ENCODE measurements at regions not wholly inside any gene's neighbourhood (a gene's known extent, or its start where the extent isn't known, plus 50 kb on each side); places are given as distances from the start of the nearest gene placed in this dataset.
"Not testable (repeated sequence)": the region's sequence is repeated elsewhere in the genome, so short reads cannot be mapped to it uniquely, and the experiment has no call there.

GRCh38 chr4:112085156-112086035 lies 59.9 kb upstream of the FAM241A start:
- Mint-ChIP-seq H3K9me3 (ENCODE audit: unreplicated experiment) (no peaks in the 10 kb centered on the region), H3K27ac (ENCODE audit: unreplicated experiment) (no peak overlapping the region), H3K36me3 (ENCODE audit: low read depth, unreplicated experiment) (no peaks in the 10 kb centered on the region), H3K27me3 (ENCODE audit: unreplicated experiment) (no peaks in the 10 kb centered on the region), H3K4me1 (ENCODE audit: unreplicated experiment) (peaks cover 16% of the 10 kb centered on the region), H3K4me3 (ENCODE audit: unreplicated experiment) (no peak overlapping the region)
- DNase-seq (ENCODE audit: low spot score): no peak
- no peak for TF ChIP-seq CTCF (IDR thresholded peaks at IDR 0.05; ENCODE audit: unreplicated experiment)

GRCh38 chr4:112086036-112086434 lies 59.2 kb upstream of the FAM241A start:
- H3K27me3 Mint-ChIP-seq (ENCODE audit: unreplicated experiment): no peaks in the 10 kb centered on the region
- no peaks in the 10 kb centered on the region for H3K9me3 Mint-ChIP-seq (ENCODE audit: unreplicated experiment)
- DNase-seq (ENCODE audit: low spot score): no peak
- no peak overlapping the region for H3K27ac Mint-ChIP-seq (ENCODE audit: unreplicated experiment)
- peaks cover 16% of the 10 kb centered on the region for H3K4me1 Mint-ChIP-seq (ENCODE audit: unreplicated experiment)
- no peaks in the 10 kb centered on the region for H3K36me3 Mint-ChIP-seq (ENCODE audit: low read depth, unreplicated experiment)
- H3K4me3 Mint-ChIP-seq (ENCODE audit: unreplicated experiment): no peak overlapping the region
- TF ChIP-seq CTCF (IDR thresholded peaks at IDR 0.05; ENCODE audit: unreplicated experiment): no peak

- DNase-seq (ENCODE audit: low spot score); H3K27ac Mint-ChIP-seq (ENCODE audit: unreplicated experiment); H3K4me3 Mint-ChIP-seq (ENCODE audit: unreplicated experiment): not testable (repeated sequence)
These were observed 58.6 kb upstream of the FAM241A start for GRCh38 chr4:112086661-112087060.

GRCh38 chr4:112092330-112092729 lies 52.9 kb upstream of the FAM241A start:
- H3K27ac Mint-ChIP-seq (ENCODE audit: unreplicated experiment); H3K9me3 Mint-ChIP-seq (ENCODE audit: unreplicated experiment); DNase-seq (ENCODE audit: low spot score); H3K27me3 Mint-ChIP-seq (ENCODE audit: unreplicated experiment); H3K36me3 Mint-ChIP-seq (ENCODE audit: low read depth, unreplicated experiment); H3K4me1 Mint-ChIP-seq (ENCODE audit: unreplicated experiment); H3K4me3 Mint-ChIP-seq (ENCODE audit: unreplicated experiment): not testable (repeated sequence)

More at GRCh38 chr4:112086661-112087060, 58.6 kb upstream of the FAM241A start:
- H3K4me1 Mint-ChIP-seq (ENCODE audit: unreplicated experiment): peaks cover 16% of the 10 kb centered on the region
- H3K36me3 Mint-ChIP-seq (ENCODE audit: low read depth, unreplicated experiment); H3K27me3 Mint-ChIP-seq (ENCODE audit: unreplicated experiment); H3K9me3 Mint-ChIP-seq (ENCODE audit: unreplicated experiment): not testable (repeated sequence)

GRCh38 chr4:112093636-112094202 lies 51.5 kb upstream of the FAM241A start:
- no peaks in the 10 kb centered on the region for H3K4me1 Mint-ChIP-seq (ENCODE audit: unreplicated experiment)
- no peaks in the 10 kb centered on the region for H3K27me3 Mint-ChIP-seq (ENCODE audit: unreplicated experiment)
- H3K9me3 Mint-ChIP-seq (ENCODE audit: unreplicated experiment): no peaks in the 10 kb centered on the region

More at GRCh38 chr4:112093636-112094202, 51.5 kb upstream of the FAM241A start:
- Mint-ChIP-seq H3K27ac (ENCODE audit: unreplicated experiment) (no peak overlapping the region), H3K36me3 (ENCODE audit: low read depth, unreplicated experiment) (no peaks in the 10 kb centered on the region), H3K4me3 (ENCODE audit: unreplicated experiment) (no peak overlapping the region)
- no peak for TF ChIP-seq CTCF (IDR thresholded peaks at IDR 0.05; ENCODE audit: unreplicated experiment)
- no peak for DNase-seq (ENCODE audit: low spot score)
